Activated CD4-positive, alpha-beta memory T cell treated with anti-CD3 and anti-CD28 coated beads for 36 hours (primary cell): ENCODE measurements at regions not wholly inside any gene's neighbourhood (a gene's known extent, or its start where the extent isn't known, plus 50 kb on each side); places are given as distances from the start of the nearest gene placed in this dataset.

ENCODE experiments used
- CTCF ChIA-PET: fragments of 350-600 bp; sonication (Branson Sonifier 250); formaldehyde crosslinking; loops from one replicate; lab custom pipeline; 2021; ENCODE audit warnings: antibody characterized with exemption, inconsistent platforms; lab: Charles Lee
- POLR2A ChIA-PET: fragments of 350-600 bp; sonication (Branson Sonifier 250); formaldehyde crosslinking; loops from one replicate; lab custom pipeline; 2021; ENCODE audit warnings: antibody characterized with exemption; lab: Charles Lee
- DNase-seq: peaks from one replicate; pipeline ENCODE4 v3.0.0-alpha.2; 2020
- H3K27ac Mint-ChIP-seq: one replicate; pipeline ENCODE4 v1.8.0; 2021; ENCODE audit warnings: mixed read lengths
- H3K27me3 Mint-ChIP-seq: one replicate; pipeline ENCODE4 v1.8.0; 2021; ENCODE audit warnings: mixed read lengths
- H3K36me3 Mint-ChIP-seq: one replicate; pipeline ENCODE4 v1.8.0; 2021; ENCODE audit warnings: mixed read lengths
- H3K4me1 Mint-ChIP-seq: one replicate; pipeline ENCODE4 v1.8.0; 2021; ENCODE audit warnings: low read depth, mixed read lengths
- H3K4me3 Mint-ChIP-seq: one replicate; pipeline ENCODE4 v1.8.0; 2021; ENCODE audit warnings: mild to moderate bottlenecking, mixed read lengths
- H3K9me3 Mint-ChIP-seq: one replicate; pipeline ENCODE4 v1.8.0; 2021; ENCODE audit warnings: mixed read lengths
- intact Hi-C: fragments of 100-400 bp; cut with micrococcal nuclease; formaldehyde crosslinking; loops from one replicate; pipeline ENCODE4 v1.15.1; 2023

DNA sequence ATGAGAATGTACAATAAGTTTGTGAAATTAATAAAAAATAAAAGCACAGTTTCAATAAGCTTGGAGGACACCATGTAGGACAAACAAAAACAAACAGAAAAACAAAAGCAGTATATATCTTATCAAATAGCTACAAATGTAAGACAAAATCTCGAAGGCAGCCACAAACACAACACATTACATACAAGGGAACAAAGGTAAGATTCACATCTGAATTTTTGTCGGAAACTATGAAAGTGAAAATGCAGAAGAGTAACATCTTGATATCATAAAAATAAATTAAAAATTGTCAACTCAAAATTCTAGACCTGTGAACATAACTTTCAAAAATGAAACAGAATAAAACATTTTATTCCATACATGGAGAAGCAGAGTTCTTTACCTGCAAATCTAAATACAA is 1049.5 kb upstream of the ADGRL2 start:
- CTCF ChIA-PET, result no interaction called here

DNA sequence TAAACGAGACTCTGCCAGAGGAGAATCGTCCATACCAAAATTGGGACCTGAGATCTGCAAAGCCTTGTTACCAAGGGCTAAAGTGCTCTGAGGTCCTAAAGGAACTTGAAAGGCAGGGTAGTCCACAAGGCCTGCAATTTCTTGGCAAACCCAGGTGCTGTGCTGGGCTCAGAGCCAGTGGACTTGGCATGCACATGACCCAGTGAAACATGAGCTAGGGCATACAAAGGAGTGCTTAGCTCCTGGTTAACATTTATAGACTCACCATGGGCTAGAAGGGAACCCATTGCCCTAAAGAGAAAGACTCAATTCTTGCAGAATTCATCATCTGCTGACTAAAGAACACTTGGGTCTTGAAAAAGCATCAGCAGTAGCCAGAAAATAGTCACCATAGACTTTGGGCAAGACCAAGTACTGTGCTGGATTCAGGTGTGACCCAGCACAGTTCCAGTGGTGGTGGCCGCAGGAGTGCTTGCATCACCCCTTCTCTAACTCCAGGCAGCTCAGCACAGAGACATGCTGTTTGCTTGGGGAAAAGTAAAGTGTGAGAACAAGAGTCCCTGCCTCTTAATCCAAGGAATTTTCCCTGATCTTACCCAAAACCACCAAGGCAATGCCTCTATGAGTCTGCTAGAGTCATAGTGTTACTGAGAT is 1069.4 kb upstream of the ADGRL2 start:
- H3K27ac Mint-ChIP-seq, result no peak overlapping the region
- no peaks in the 10 kb centered on the region for H3K27me3 Mint-ChIP-seq
- CTCF ChIA-PET, result no interaction called here
- H3K36me3 Mint-ChIP-seq, result no peaks in the 10 kb centered on the region
- peaks cover 17% of the 10 kb centered on the region for H3K9me3 Mint-ChIP-seq
- no peak for DNase-seq
- no peaks in the 10 kb centered on the region for H3K4me1 Mint-ChIP-seq
- POLR2A ChIA-PET, result no interaction called here
- no peak overlapping the region for H3K4me3 Mint-ChIP-seq
- intact Hi-C loops, result no loop called here

More for the DNA sequence above, 1049.5 kb upstream of the ADGRL2 start:
- Mint-ChIP-seq H3K27me3 (no peaks in the 10 kb centered on the region), H3K4me3 (no peak overlapping the region), H3K9me3 (peaks cover 17% of the 10 kb centered on the region), H3K27ac (no peak overlapping the region), H3K36me3 (no peaks in the 10 kb centered on the region), H3K4me1 (no peaks in the 10 kb centered on the region)
- no peak for DNase-seq
- intact Hi-C loops, result no loop called here
- POLR2A ChIA-PET, result no interaction called here

DNA sequence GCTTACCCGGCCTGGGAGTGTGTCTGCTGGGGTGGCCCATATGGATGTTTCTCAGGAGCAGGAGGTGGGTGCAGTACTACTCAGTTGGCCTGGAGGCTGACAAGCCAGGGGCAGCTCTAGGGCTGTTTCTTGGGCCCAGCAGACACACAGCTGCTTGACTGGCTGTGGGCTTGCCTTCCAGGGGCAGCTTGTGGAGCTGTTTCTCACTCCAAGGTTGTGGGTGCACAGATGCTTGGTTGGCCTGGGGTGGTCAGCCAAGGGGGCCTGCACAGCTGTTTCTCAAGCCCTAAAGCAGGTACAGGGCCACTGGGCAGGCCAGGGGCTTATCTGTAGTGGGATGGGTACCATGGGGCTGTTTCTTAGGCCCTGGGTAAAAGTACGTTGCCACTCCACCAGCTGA is 1078.1 kb upstream of the ADGRL2 start:
- H3K36me3 Mint-ChIP-seq, result no peaks in the 10 kb centered on the region
- peaks cover 12% of the 10 kb centered on the region for H3K9me3 Mint-ChIP-seq
- POLR2A ChIA-PET, result no interaction called here
- no peaks in the 10 kb centered on the region for H3K27me3 Mint-ChIP-seq
- intact Hi-C loops, result no loop called here
- CTCF ChIA-PET, result no interaction called here
- H3K27ac Mint-ChIP-seq, result no peak overlapping the region
- no peak for DNase-seq
- H3K4me3 Mint-ChIP-seq, result no peak overlapping the region
- H3K4me1 Mint-ChIP-seq, result no peaks in the 10 kb centered on the region

DNA sequence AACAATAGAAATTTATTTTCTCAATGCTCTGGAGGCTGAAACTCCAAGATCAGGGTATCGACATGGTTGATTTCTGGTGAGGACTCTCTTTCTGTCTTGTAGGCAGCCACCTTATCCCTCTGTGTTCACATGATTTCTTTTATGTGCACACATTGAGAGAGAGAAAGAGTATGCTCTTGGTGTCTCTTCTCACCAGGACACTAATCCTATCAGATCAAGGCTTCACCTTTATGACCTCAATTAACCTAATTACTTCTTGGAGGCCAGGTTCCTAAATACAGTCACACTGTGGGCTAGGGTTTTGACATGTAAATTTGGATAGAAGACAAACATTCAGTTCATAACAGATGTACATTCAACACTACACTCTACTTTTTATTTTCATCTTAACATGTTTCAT is 1094.2 kb upstream of the ADGRL2 start:
- POLR2A ChIA-PET, result no interaction called here
- intact Hi-C loops, result no loop called here
- H3K9me3 Mint-ChIP-seq, result peaks cover 4% of the 10 kb centered on the region
- no peak overlapping the region for H3K27ac Mint-ChIP-seq
- no peaks in the 10 kb centered on the region for H3K27me3 Mint-ChIP-seq
- H3K4me1 Mint-ChIP-seq, result no peaks in the 10 kb centered on the region
- CTCF ChIA-PET, result no interaction called here
- no peaks in the 10 kb centered on the region for H3K36me3 Mint-ChIP-seq
- H3K4me3 Mint-ChIP-seq, result no peak overlapping the region
- no peak for DNase-seq

DNA sequence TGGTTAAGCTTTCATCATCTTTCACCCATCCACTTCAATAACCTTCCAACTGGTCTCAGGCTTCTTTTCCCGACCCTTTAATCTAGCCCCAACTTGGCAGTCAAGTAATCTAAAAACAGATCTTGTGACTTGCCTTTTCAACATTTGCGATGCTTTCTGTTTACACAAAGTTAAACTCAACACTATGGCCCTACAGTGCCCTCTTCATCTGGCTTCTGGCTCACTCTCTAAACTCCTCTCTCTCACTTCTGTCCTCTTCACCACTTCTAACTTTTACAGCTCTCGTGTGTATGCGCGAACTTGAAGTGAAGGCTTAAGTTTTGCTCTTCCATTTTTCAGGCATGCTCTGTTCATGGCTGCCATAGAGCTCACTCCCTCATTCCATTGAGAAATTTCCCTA is 1122.3 kb upstream of the ADGRL2 start:
- CTCF ChIA-PET, result no interaction called here
- no peak overlapping the region for H3K4me3 Mint-ChIP-seq
- intact Hi-C loops, result no loop called here
- no peak for DNase-seq
- POLR2A ChIA-PET, result no interaction called here
- no peaks in the 10 kb centered on the region for H3K27me3 Mint-ChIP-seq
- no peaks in the 10 kb centered on the region for H3K4me1 Mint-ChIP-seq
- H3K36me3 Mint-ChIP-seq, result no peaks in the 10 kb centered on the region
- no peak overlapping the region for H3K27ac Mint-ChIP-seq
- H3K9me3 Mint-ChIP-seq, result peaks cover 10% of the 10 kb centered on the region

DNA sequence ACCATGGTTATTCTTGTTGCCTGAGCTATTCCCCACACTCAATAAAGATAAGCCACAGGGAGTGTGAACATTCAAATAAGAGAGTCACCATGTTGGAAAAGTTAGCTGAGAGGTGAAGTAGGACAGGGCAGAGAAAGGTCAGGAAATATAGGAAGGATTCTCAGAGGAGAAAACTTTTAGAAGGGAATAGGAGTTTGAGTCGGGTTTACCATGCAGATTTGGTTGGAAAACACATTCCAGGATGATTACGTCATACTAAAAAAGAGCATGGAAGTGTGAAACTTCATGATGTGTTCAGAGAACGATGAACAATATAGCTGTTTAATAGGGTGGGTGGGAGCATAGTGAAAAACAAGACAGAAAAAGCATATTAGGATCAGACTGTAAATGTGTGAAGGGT is 1125.3 kb upstream of the ADGRL2 start:
- Mint-ChIP-seq H3K9me3 (peaks cover 10% of the 10 kb centered on the region), H3K36me3 (no peaks in the 10 kb centered on the region), H3K4me1 (no peaks in the 10 kb centered on the region), H3K27me3 (no peaks in the 10 kb centered on the region), H3K27ac (no peak overlapping the region), H3K4me3 (no peak overlapping the region)
- ChIA-PET CTCF (no interaction called here), POLR2A (no interaction called here)
- DNase-seq, result no peak
- intact Hi-C loops, result no loop called here

DNA sequence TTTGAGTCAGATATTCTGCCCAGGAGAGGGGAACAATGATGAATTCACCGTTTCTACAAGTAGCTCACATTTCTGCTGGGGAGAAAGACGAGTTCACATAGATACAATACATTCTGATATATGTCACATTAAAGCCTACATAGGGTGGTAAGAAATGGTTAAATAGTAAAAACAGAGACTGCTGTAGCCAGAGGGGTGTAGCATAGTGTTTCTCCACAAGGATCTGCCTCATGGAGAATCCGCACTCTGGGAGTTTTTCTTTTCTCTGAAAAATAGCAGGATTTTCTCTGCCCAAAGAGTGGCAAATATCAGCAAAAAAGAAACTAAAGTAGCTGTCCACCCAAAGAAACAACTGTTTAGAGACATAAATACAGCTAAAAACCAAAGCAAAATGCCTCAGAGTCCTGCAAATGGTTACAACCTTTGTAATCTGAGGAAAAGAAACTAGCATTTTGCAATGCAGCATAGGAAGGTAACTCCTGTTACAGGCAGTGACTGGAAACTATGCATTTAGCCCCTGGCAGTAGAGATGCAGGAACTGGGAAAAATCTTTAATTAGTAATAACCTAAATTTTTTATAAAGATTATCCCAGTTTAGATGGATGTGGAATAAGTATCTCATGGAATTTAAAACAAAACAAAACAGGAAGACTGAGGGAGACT is 1126.7 kb upstream of the ADGRL2 start:
- DNase-seq, result no peak
- Mint-ChIP-seq H3K4me1 (no peaks in the 10 kb centered on the region), H3K27me3 (no peaks in the 10 kb centered on the region), H3K27ac (no peak overlapping the region), H3K9me3 (peaks cover 10% of the 10 kb centered on the region), H3K36me3 (no peaks in the 10 kb centered on the region), H3K4me3 (no peak overlapping the region)
- ChIA-PET CTCF (no interaction called here), POLR2A (no interaction called here)
- intact Hi-C loops, result no loop called here

DNA sequence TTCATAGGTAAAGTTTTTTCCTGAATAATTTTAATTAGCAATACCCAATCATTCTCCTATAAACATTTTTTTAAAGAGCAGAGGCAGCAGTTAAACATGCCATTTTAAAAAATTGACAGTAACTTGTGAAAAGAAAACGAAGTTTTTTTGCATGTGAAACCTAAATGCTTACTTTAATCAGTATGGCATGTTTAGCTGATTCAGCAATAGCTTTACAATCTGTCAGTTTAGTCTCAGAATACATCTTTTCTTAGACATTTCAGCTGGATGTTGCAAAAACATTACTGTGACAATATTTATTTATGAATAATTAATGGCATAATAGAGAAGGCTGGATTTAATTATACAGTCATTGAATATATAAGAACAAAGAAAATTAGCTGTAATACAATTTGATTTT is 1132.4 kb upstream of the ADGRL2 start:
- CTCF ChIA-PET, result no interaction called here
- POLR2A ChIA-PET, result no interaction called here
- Mint-ChIP-seq H3K27ac (no peak overlapping the region), H3K4me1 (no peaks in the 10 kb centered on the region), H3K9me3 (no peaks in the 10 kb centered on the region), H3K36me3 (no peaks in the 10 kb centered on the region), H3K27me3 (no peaks in the 10 kb centered on the region), H3K4me3 (no peak overlapping the region)
- intact Hi-C loops, result no loop called here
- DNase-seq, result no peak

DNA sequence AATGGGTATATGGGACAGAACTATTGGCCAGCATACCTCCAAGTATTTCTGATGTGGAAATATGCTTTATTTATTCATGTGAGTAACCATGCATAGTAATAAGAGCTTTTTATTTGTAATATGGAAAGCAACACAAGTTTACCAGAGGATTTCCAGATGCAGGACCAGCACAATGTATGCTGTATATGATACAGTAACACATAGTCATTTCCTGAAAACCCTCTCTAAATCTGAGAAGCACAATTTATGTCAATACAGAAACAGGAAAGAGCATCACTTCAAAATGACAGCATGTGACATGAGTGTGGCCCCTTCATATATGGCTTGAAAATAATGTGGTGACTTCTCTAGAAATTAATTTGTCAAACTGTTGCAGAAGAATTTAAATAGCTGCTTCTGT is 1134.7 kb upstream of the ADGRL2 start:
- intact Hi-C loops, result no loop called here
- no peaks in the 10 kb centered on the region for H3K36me3 Mint-ChIP-seq
- H3K27ac Mint-ChIP-seq, result no peak overlapping the region
- H3K4me1 Mint-ChIP-seq, result no peaks in the 10 kb centered on the region
- ChIA-PET POLR2A (no interaction called here), CTCF (no interaction called here)
- no peak overlapping the region for H3K4me3 Mint-ChIP-seq
- no peak for DNase-seq
- no peaks in the 10 kb centered on the region for H3K27me3 Mint-ChIP-seq
- no peaks in the 10 kb centered on the region for H3K9me3 Mint-ChIP-seq

DNA sequence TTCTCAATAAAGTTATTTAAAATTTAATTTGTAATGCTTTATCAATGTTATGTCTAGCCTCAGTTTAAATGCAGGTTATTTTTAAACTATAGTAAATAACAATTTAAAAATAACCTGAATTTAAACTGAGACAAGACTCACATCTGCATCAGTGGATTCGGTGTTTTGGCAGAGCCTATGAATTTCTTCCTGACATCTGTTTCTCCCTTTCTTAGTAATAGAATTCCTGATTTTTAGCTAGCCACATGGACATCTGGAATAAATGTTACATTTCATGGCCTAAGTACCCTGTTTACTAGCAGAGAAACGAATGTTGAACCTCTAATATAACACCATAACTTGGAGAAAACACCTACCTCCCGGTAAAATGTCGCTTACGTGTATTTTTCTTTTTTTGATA is 1141.6 kb upstream of the ADGRL2 start:
- H3K36me3 Mint-ChIP-seq, result no peaks in the 10 kb centered on the region
- intact Hi-C loops, result no loop called here
- ChIA-PET POLR2A (no interaction called here), CTCF (no interaction called here)
- H3K27ac Mint-ChIP-seq, result no peak overlapping the region
- H3K4me3 Mint-ChIP-seq, result no peak overlapping the region
- peaks cover 13% of the 10 kb centered on the region for H3K9me3 Mint-ChIP-seq
- H3K27me3 Mint-ChIP-seq, result no peaks in the 10 kb centered on the region
- H3K4me1 Mint-ChIP-seq, result no peaks in the 10 kb centered on the region
- no peak for DNase-seq

DNA sequence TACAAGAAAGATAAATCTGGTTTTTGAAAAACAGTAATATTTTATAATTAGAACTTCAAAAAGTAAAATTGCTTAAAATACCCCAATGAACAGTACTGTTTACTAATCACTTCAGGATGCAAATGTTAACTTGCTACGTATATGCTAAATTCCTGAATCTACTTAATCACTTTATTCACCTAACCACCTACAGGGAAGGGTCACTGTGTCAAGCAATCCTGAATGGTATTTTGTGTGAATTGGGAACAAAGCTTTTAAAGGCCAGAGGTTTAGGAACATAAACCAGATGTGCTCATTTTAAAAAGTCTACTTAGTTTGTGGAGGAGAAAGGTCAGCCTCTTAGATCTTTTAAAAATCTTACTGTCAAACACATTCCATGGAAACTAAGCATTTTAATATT is 1143.0 kb upstream of the ADGRL2 start:
- POLR2A ChIA-PET, result no interaction called here

DNA sequence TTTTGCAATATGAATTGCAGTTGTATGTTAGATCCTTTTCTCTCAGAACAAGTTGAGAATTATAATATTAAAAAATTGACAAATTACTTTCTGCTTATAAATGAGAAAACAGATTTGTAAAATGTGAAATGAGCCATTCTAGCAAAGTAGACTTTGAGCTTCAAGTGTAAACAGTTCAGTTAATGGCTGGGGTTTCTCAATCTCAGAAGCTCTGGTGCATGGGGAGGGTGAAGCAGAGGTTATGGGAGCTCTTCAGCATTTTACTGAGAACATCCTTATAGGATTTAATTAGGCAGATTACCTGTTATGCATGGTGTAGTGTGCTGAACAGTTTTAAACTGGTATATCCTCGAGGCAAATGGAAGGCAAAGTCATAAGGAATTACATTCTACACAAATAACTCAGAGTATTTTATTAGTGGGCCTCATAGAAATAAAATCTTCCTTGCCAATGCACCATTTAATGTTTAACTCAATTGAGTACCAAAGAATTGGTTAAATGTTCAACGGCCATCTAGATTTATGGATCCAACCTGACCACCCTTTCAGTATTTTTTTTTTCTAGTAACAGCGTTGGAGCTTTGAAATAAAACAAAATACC is 1143.6 kb upstream of the ADGRL2 start:
- no peak for DNase-seq
- Mint-ChIP-seq H3K4me3 (no peak overlapping the region), H3K27ac (no peak overlapping the region), H3K9me3 (peaks cover 17% of the 10 kb centered on the region), H3K4me1 (no peaks in the 10 kb centered on the region), H3K36me3 (no peaks in the 10 kb centered on the region), H3K27me3 (no peaks in the 10 kb centered on the region)
- intact Hi-C loops, result no loop called here
- ChIA-PET POLR2A (no interaction called here), CTCF (interaction anchor here (1.0 kb wide), 1 partner anchor 16 kb away, joined by 3 read pairs; no protein-coding TSS in a partner anchor)

More for the DNA sequence above, 1143.0 kb upstream of the ADGRL2 start:
- H3K27me3 Mint-ChIP-seq, result no peaks in the 10 kb centered on the region
- CTCF ChIA-PET, result no interaction called here
- intact Hi-C loops, result no loop called here
- H3K27ac Mint-ChIP-seq, result no peak overlapping the region
- H3K4me1 Mint-ChIP-seq, result no peaks in the 10 kb centered on the region
- H3K4me3 Mint-ChIP-seq, result no peak overlapping the region
- H3K9me3 Mint-ChIP-seq, result peaks cover 17% of the 10 kb centered on the region
- H3K36me3 Mint-ChIP-seq, result no peaks in the 10 kb centered on the region
- no peak for DNase-seq

DNA sequence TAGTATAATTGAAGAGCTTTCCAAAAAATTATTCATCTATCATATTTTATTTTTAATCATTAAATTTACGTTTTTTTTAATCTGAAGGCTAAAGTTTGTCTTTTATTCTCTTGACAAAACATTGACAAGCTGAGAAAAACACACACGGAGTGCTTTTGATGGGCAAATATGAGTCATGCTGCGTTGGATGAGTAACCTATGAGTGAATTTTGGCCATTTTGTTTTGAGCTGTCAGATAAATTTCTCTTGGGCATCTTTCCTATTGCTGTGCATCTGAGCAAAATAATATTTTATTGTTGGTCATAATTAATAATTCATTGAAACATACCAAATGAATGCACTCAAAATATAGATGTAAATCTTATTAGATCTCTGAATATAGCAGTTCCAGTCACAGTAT is 1144.1 kb upstream of the ADGRL2 start:
- Mint-ChIP-seq H3K4me3 (no peak overlapping the region), H3K27ac (no peak overlapping the region)
- POLR2A ChIA-PET, result no interaction called here

More for the DNA sequence above, 1144.1 kb upstream of the ADGRL2 start:
- DNase-seq, result no peak
- peaks cover 17% of the 10 kb centered on the region for H3K9me3 Mint-ChIP-seq
- no peaks in the 10 kb centered on the region for H3K36me3 Mint-ChIP-seq
- CTCF ChIA-PET, result interaction anchor here (1.0 kb wide), 1 partner anchor 15 kb away, joined by 3 read pairs; no protein-coding TSS in a partner anchor
- H3K4me1 Mint-ChIP-seq, result no peaks in the 10 kb centered on the region
- no peaks in the 10 kb centered on the region for H3K27me3 Mint-ChIP-seq
- intact Hi-C loops, result no loop called here
